DOHH2 (cell line): ENCODE measurements at regions not wholly inside any gene's neighbourhood (a gene's known extent, or its start where the extent isn't known, plus 50 kb on each side); places are given as distances from the start of the nearest gene placed in this dataset.

Experiments
- H3F3A ChIP-seq: fragments of 200-600 bp; sonication (generic), shearing (Covaris generic); 2 replicates; pipeline ENCODE4 v1.6.0; 2016; ENCODE audit warnings: antibody characterized with exemption, mild to moderate bottlenecking; ENCODE audit not compliant: control insufficient read depth, insufficient read depth
- H3K27ac ChIP-seq: fragments of 200-600 bp; sonication (generic); 2 replicates; pipeline ENCODE4 v1.5.1; 2014; ENCODE audit warnings: low read depth, mild to moderate bottlenecking, low read length, moderate library complexity
- H3K27me3 ChIP-seq: fragments of 200-600 bp; sonication (generic); 2 replicates; pipeline ENCODE4 v1.6.1; 2014; ENCODE audit warnings: mild to moderate bottlenecking, low read length, mixed read lengths; ENCODE audit not compliant: control insufficient read depth
- H3K36me3 ChIP-seq: fragments of 200-600 bp; sonication (generic); 2 replicates; pipeline ENCODE4 v1.6.1; 2014; ENCODE audit warnings: mild to moderate bottlenecking, low read length, moderate library complexity, mixed read lengths; ENCODE audit not compliant: control insufficient read depth
- H3K4me1 ChIP-seq: fragments of 200-600 bp; sonication (generic); 2 replicates; pipeline ENCODE4 v1.6.1; 2014; ENCODE audit warnings: mild to moderate bottlenecking, low read length, mixed read lengths; ENCODE audit not compliant: control insufficient read depth
- H3K4me2 ChIP-seq: fragments of 200-600 bp; sonication (generic); 2 replicates; pipeline ENCODE4 v1.6.0; 2014; ENCODE audit warnings: mild to moderate bottlenecking, low read length, moderate library complexity
- H3K4me3 ChIP-seq: fragments of 200-600 bp; sonication (generic); 2 replicates; pipeline ENCODE4 v1.5.1; 2014; ENCODE audit warnings: mild to moderate bottlenecking, low read length, mixed read lengths
- H3K79me2 ChIP-seq: fragments of 200-600 bp; sonication (generic); 2 replicates; pipeline ENCODE4 v1.6.1; 2014; ENCODE audit warnings: mild to moderate bottlenecking, low read length, mixed read lengths; ENCODE audit not compliant: control insufficient read depth
- H3K9me2 ChIP-seq: fragments of 200-600 bp; sonication (generic); replicated peaks from 2 replicates; pipeline ENCODE4 v1.6.1; 2014; ENCODE audit warnings: mild to moderate bottlenecking, low read length, mixed read lengths; ENCODE audit not compliant: control insufficient read depth
- H3K9me3 ChIP-seq: fragments of 200-600 bp; sonication (generic); 2 replicates; pipeline ENCODE4 v1.6.1; 2014; ENCODE audit warnings: antibody characterized with exemption, low read length, mixed read lengths; ENCODE audit not compliant: control insufficient read depth, insufficient read depth
- H4K20me1 ChIP-seq: fragments of 200-600 bp; sonication (generic); 2 replicates; pipeline ENCODE4 v1.6.0; 2014; ENCODE audit warnings: low read depth, mild to moderate bottlenecking, antibody characterized with exemption, low read length, moderate library complexity; ENCODE audit not compliant: control insufficient read depth, insufficient read depth
- CTCF ChIP-seq: fragments of 200-600 bp; sonication (generic); IDR thresholded peaks from one replicate; pipeline ENCODE4 v1.5.1; 2014; ENCODE audit warnings: antibody characterized with exemption, mild to moderate bottlenecking, low read depth, low read length; ENCODE audit not compliant: poor library complexity, severe bottlenecking
- EZH2phosphoT487 ChIP-seq: fragments of 200-600 bp; sonication (generic); IDR thresholded peaks from 2 replicates; pipeline ENCODE4 v1.6.1; 2017; ENCODE audit warnings: borderline replicate concordance, mild to moderate bottlenecking, antibody characterized with exemption, low read length, moderate library complexity, mixed read lengths

- no peaks in the 10 kb centered on the region for H4K20me1 ChIP-seq
- H3K9me3 ChIP-seq = no peaks in the 10 kb centered on the region; the same call in 1 of the 2 replicates
- H3K4me2 ChIP-seq = no peak overlapping the region
- H3K27ac ChIP-seq = no peak overlapping the region
- no peaks in the 10 kb centered on the region for H3K79me2 ChIP-seq
- H3K4me1 ChIP-seq = peaks cover 13% of the 10 kb centered on the region
- H3F3A ChIP-seq = no peaks in the 10 kb centered on the region
- H3K36me3 ChIP-seq = no peaks in the 10 kb centered on the region
- no peaks in the 10 kb centered on the region for H3K27me3 ChIP-seq
- H3K4me3 ChIP-seq = no peak overlapping the region
- TF ChIP-seq EZH2phosphoT487 (no peak), CTCF (no peak)
- no peaks in the 10 kb centered on the region for H3K9me2 ChIP-seq
Measured at GRCh38 chr6:141118991-141119390, 1013.7 kb upstream of the GJE1 start.

GRCh38 chr6:141117874-141118273, 1014.9 kb upstream of the GJE1 start:
- Histone ChIP-seq H3K4me1 (peaks cover 3% of the 10 kb centered on the region), H3K4me3 (no peak overlapping the region), H3K27ac (no peak overlapping the region), H3K9me3 (no peaks in the 10 kb centered on the region), H3F3A (no peaks in the 10 kb centered on the region), H3K27me3 (no peaks in the 10 kb centered on the region), H3K79me2 (no peaks in the 10 kb centered on the region), H3K36me3 (no peaks in the 10 kb centered on the region), H4K20me1 (no peaks in the 10 kb centered on the region), H3K9me2 (no peaks in the 10 kb centered on the region), H3K4me2 (no peak overlapping the region)
- no peak for TF ChIP-seq CTCF
- no peak for TF ChIP-seq EZH2phosphoT487

- no peaks in the 10 kb centered on the region for H3K9me2 ChIP-seq
- no peaks in the 10 kb centered on the region for H3F3A ChIP-seq
- no peak for TF ChIP-seq EZH2phosphoT487
- TF ChIP-seq CTCF = no peak
- no peaks in the 10 kb centered on the region for H3K4me1 ChIP-seq
- no peak overlapping the region for H3K27ac ChIP-seq
- H3K27me3 ChIP-seq = no peaks in the 10 kb centered on the region
- H3K9me3 ChIP-seq = no peaks in the 10 kb centered on the region
- H3K4me2 ChIP-seq = no peak overlapping the region
- H3K36me3 ChIP-seq = no peaks in the 10 kb centered on the region
- H4K20me1 ChIP-seq = no peaks in the 10 kb centered on the region
- H3K4me3 ChIP-seq = no peak overlapping the region
- H3K79me2 ChIP-seq = no peaks in the 10 kb centered on the region
Measured at GRCh38 chr6:141110481-141110880, 1022.2 kb upstream of the GJE1 start.

- Histone ChIP-seq H3K4me1 (no peaks in the 10 kb centered on the region), H3K36me3 (no peaks in the 10 kb centered on the region), H3K79me2 (no peaks in the 10 kb centered on the region), H4K20me1 (no peaks in the 10 kb centered on the region), H3K9me2 (no peaks in the 10 kb centered on the region), H3K27me3 (no peaks in the 10 kb centered on the region), H3K9me3 (no peaks in the 10 kb centered on the region), H3K27ac (no peak overlapping the region), H3K4me2 (no peak overlapping the region), H3F3A (no peaks in the 10 kb centered on the region), H3K4me3 (no peak overlapping the region)
- TF ChIP-seq CTCF = no peak
- no peak for TF ChIP-seq EZH2phosphoT487
Measured at GRCh38 chr6:141107591-141108160, 1025.0 kb upstream of the GJE1 start.
